ENCODE measurements at regions not wholly inside any gene's neighbourhood (a gene's known extent, or its start where the extent isn't known, plus 50 kb on each side); places are given as distances from the start of the nearest gene placed in this dataset.

- no peak overlapping the region for H3K4me3 ChIP-seq (ENCODE audit: low read length)
- no peak for TF ChIP-seq CTCF (IDR thresholded peaks at IDR 0.05; ENCODE audit: insufficient read depth, low read depth, low read length, missing control alignments)
Measured at GRCh38 chr15:55031727-55032126, 165.0 kb downstream of the RSL24D1 start.

DNA sequence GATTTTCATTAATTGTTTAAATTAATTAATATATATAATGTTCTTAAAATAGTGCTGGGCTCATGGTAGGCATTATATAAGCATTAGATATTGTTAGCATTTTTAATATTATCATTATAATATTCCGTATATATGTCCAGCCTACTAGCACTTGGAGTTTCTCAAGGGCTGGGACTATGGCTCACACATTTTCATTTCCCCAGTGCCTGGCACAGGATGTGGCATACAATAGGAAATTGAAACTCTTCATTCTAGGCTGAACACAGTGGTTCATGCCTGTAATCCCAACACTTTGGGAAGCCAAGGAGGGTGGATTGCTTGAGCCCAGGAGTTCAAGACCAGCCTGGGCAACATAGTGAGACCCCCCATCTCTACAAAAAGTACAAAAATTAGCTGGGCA lies 170.4 kb downstream of the RSL24D1 start:
- no peak for DNase-seq (ENCODE audit: low read depth)
- TF ChIP-seq CTCF (IDR thresholded peaks at IDR 0.05; ENCODE audit: insufficient read depth, low read depth, low read length, missing control alignments): no peak
- no peak overlapping the region for H3K4me3 ChIP-seq (ENCODE audit: low read length)

More at GRCh38 chr15:55031727-55032126, 165.0 kb downstream of the RSL24D1 start:
- no peak for DNase-seq (ENCODE audit: low read depth)

GRCh38 chr15:55017635-55018034 lies 179.1 kb downstream of the RSL24D1 start:
- no peak overlapping the region for H3K4me3 ChIP-seq (ENCODE audit: low read length)
- DNase-seq (ENCODE audit: low read depth): no peak
- TF ChIP-seq CTCF (IDR thresholded peaks at IDR 0.05; ENCODE audit: insufficient read depth, low read depth, low read length, missing control alignments): no peak

GRCh38 chr15:55016225-55016624 lies 180.5 kb downstream of the RSL24D1 start:
- H3K4me3 ChIP-seq (ENCODE audit: low read length): no peak overlapping the region
- TF ChIP-seq CTCF (IDR thresholded peaks at IDR 0.05; ENCODE audit: insufficient read depth, low read depth, low read length, missing control alignments): no peak
- no peak for DNase-seq (ENCODE audit: low read depth)

DNA sequence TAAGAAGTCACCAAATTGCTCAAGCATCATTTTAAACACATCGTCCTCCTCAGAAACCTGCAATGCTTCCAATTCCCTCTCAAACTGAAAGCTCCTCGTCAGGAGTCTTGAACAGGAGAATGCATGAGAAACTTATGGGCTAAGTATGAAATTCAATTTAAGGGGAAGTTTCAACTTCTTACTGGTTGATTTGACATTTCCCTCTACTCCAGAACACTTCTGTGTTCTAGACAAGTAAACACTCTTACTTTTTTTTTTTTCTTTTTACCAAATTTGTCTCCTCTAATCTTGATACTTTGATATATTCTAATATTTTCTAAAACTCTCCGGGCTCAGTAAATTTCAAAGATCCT lies 181.7 kb downstream of the RSL24D1 start:
- H3K4me3 ChIP-seq (ENCODE audit: low read length): no peak overlapping the region
- no peak for TF ChIP-seq CTCF (IDR thresholded peaks at IDR 0.05; ENCODE audit: insufficient read depth, low read depth, low read length, missing control alignments)
- DNase-seq (ENCODE audit: low read depth): no peak

DNA sequence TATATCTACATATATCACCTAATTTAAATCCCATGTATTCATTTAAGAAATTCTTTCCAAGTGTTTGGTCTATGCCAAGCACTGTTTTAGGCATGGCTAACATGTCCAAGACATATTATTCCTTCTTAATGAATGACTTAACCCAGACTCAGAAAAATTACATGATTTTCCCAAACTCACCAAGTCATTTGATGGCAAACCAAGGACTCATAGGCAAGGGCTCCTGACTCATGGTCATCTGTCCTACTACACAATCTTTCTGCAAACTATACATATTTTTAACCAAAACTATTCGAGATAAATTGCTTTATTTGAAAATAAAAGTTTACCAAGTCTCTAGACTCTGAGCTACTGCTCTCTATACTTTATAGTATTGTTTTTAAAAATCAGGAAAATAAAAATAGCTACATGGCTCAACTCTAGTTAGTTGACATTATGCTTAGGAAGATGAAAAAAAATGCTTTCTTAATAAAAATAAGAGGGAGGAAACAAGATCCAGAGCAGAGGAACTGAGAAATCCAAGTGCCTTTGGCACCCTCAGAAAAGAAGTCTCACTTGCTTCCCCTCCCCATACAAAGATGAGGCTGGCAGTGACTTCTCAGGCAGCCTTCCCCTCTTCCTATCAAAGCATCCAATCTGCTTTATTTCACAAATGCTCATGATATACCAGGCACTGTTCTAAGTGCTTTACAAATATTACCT lies 182.2 kb downstream of the RSL24D1 start:
- no peak overlapping the region for H3K4me3 ChIP-seq (ENCODE audit: low read length)
- DNase-seq (ENCODE audit: low read depth): no peak
- no peak for TF ChIP-seq CTCF (IDR thresholded peaks at IDR 0.05; ENCODE audit: insufficient read depth, low read depth, low read length, missing control alignments)

- no peak overlapping the region for H3K4me3 ChIP-seq (ENCODE audit: low read length)
- DNase-seq (ENCODE audit: low read depth): no peak
- no peak for TF ChIP-seq CTCF (IDR thresholded peaks at IDR 0.05; ENCODE audit: insufficient read depth, low read depth, low read length, missing control alignments)
Measured at GRCh38 chr15:55008421-55008820, 188.3 kb downstream of the RSL24D1 start.

Data from epithelial cell of esophagus (primary cell).